GM10266 (cell line): ENCODE measurements at regions not wholly inside any gene's neighbourhood (a gene's known extent, or its start where the extent isn't known, plus 50 kb on each side); places are given as distances from the start of the nearest gene placed in this dataset.

Experiments used
- DNase-seq: peaks from one replicate; pipeline ENCODE4 v3.0.0; 2012; ENCODE audit errors: extremely low spot score
- TF ChIP-seq, protein P1 (sequence below): IDR thresholded peaks from 2 replicates; pipeline ENCODE4 v1.5.1; 2012; ENCODE audit warnings: mild to moderate bottlenecking, low read depth; ENCODE audit not compliant: control insufficient read depth, insufficient read depth; ENCODE audit errors: missing control alignments

DNA sequence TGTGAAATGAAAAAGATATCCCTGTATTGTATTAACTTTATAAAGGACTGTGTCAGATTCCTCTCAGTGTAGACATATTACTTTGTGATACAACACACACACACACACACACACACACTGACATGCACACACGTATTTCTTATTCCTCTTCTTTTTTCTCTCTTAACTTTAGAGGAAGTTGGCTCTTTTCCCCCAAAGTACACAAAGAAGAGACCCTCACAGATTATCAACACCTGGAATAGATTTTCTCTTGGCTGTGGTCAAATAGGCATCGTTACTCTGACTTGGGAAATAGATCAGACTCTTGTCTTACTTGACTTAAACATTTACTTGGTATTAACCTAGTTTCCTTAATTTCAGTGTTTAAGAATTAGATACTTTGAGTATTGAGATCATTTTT is 792.8 kb downstream of the ADGRL2 start:
- TF ChIP-seq, protein P1, sequence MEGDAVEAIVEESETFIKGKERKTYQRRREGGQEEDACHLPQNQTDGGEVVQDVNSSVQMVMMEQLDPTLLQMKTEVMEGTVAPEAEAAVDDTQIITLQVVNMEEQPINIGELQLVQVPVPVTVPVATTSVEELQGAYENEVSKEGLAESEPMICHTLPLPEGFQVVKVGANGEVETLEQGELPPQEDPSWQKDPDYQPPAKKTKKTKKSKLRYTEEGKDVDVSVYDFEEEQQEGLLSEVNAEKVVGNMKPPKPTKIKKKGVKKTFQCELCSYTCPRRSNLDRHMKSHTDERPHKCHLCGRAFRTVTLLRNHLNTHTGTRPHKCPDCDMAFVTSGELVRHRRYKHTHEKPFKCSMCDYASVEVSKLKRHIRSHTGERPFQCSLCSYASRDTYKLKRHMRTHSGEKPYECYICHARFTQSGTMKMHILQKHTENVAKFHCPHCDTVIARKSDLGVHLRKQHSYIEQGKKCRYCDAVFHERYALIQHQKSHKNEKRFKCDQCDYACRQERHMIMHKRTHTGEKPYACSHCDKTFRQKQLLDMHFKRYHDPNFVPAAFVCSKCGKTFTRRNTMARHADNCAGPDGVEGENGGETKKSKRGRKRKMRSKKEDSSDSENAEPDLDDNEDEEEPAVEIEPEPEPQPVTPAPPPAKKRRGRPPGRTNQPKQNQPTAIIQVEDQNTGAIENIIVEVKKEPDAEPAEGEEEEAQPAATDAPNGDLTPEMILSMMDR: no peak
- DNase-seq: no peak

DNA sequence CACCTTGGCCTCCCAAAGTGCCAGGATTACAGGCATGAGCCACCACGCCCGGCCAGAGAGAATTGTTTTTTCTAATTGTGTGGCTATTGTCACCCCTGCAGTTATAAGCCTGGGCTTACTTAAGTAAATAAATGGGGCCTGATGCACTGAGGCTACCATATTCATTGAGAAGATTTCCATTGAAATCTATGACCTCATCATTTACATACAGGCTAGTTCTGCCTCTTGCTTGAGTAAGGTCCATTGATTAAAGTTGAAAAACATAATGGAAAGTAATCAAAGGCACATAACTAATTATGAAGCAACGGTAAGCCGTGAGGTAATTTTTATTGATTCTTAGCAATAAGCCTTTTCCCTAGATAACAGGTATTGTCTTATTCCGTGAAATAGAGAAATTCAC is 788.9 kb downstream of the ADGRL2 start:
- TF ChIP-seq, protein P1: no peak
- no peak for DNase-seq

DNA sequence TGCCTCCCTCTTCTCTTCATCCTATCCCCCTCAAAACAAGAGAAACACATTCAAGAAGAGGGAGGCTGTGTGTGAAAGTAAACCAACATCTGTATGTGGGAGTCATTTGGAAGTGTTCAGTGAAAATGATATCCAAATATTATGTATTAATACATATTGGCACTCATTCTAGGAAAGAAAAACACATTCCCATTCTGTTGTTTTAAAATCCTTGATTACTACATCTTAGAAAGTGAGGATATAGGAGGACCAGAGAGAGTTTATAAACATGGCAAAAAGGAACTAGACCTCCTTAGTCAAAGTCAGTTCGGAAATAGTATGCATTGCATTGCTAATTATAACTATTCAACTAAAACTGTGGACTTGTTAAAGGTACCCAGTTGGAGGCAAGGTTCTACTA is 786.6 kb downstream of the ADGRL2 start:
- no peak for DNase-seq
- TF ChIP-seq, protein P1: no peak

DNA sequence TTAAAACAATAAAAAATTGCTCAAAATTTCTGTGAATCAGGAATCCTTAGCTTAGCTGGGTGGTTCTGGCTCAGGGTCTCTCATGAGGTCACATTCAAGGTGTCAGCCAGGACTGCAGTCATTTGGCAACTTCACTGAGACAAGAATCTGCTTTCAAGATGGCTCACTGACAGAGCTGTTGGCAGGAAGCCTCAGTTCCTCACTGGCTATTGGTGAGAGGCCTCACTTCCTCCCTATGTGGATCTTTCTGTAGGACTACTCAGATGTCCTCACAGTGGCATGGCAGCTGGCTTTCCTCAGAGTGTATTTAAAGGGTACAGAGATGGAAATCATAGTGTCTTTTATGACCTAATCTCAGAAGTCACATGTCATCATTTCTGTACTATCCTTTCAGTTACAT is 785.7 kb downstream of the ADGRL2 start:
- TF ChIP-seq, protein P1: no peak
- DNase-seq: no peak

DNA sequence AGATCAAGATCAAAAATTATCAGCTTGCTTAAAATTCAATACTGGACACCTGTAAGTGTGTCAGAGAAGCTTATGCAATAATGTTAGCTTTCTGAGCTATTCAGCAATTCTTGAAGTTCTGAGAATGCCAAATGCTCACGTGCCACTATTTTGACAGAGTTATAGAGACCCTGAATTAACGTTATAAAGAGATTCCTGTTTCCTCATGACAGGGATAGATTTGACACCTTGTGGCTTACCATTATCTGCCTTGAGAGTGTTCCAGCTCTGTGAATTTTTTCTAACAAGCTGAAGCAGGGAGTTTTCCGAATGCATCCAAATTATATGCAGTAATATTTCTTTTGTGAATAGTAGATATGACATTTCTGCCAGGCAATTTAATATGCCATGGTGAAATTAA is 781.6 kb downstream of the ADGRL2 start:
- TF ChIP-seq, protein P1: no peak
- no peak for DNase-seq

- no peak for DNase-seq
- TF ChIP-seq, protein P1: no peak
Measured at GRCh38 chr1:82578086-82578726, 777.5 kb downstream of the ADGRL2 start.

DNA sequence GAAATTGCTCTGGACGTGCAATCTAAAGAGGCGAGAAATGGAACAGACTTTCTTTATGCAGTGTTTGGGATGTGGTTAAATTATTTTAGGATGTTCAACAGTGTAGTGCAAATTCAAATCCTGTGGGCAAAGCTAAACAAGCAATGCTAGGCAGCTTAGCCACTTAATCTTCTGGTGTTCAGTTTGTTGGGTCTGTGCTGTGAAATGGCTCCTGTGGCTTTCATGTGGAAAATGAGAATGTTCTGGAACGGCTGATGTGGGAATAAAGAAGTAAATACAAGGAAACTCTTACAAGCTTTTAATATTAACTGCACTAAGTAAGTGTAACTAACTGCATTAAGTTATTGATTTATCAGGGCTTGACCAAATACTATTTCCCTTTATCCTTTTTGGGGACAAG is 766.6 kb downstream of the ADGRL2 start:
- no peak for DNase-seq
- TF ChIP-seq, protein P1: no peak
